ENCODE measurements at regions not wholly inside any gene's neighbourhood (a gene's known extent, or its start where the extent isn't known, plus 50 kb on each side); places are given as distances from the start of the nearest gene placed in this dataset.

DNA sequence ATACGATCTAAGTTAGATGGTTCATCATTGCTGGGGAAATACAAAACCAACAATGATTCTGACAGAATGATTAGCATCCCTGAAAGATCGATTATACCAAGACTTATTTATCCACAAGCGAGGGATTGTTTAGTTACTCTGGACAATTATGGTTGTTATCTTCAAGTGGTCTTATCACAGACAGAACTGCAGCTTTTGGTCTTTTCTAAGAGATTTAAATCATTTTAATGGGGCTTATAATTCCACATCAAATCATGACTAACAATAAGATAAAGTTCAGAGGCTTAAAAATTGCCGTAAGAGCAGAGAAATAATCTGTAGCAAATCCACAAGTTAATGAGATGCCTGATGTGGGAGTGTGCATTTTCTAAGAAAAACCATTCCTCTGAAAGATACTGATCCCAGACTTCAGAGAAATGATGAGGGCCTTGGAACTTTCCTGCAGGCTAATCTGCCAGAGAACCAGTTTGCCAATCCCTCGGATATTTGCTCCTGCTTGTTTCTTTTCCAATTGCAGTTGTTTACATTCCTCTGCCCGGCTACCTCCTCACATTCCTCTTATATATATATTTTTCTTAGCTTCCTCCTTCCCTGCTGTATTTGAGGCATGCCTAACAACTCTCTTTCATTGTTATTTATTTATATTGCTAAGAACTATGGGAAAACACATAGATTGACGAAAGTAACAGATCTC is 134.8 kb downstream of the BACH1 start:
- TF ChIP-seq, protein P1, sequence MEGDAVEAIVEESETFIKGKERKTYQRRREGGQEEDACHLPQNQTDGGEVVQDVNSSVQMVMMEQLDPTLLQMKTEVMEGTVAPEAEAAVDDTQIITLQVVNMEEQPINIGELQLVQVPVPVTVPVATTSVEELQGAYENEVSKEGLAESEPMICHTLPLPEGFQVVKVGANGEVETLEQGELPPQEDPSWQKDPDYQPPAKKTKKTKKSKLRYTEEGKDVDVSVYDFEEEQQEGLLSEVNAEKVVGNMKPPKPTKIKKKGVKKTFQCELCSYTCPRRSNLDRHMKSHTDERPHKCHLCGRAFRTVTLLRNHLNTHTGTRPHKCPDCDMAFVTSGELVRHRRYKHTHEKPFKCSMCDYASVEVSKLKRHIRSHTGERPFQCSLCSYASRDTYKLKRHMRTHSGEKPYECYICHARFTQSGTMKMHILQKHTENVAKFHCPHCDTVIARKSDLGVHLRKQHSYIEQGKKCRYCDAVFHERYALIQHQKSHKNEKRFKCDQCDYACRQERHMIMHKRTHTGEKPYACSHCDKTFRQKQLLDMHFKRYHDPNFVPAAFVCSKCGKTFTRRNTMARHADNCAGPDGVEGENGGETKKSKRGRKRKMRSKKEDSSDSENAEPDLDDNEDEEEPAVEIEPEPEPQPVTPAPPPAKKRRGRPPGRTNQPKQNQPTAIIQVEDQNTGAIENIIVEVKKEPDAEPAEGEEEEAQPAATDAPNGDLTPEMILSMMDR (conservative IDR thresholded peaks at IDR 0.05; ENCODE audit: low read depth, low read length): no peak
- TF ChIP-seq EZH2 (IDR thresholded peaks at IDR 0.05; ENCODE audit: borderline replicate concordance, low read depth, low read length, poor library complexity, severe bottlenecking): no peak

Measured in A673 (cell line).